Amniotic epithelial cell (primary cell): ENCODE measurements at regions not wholly inside any gene's neighbourhood (a gene's known extent, or its start where the extent isn't known, plus 50 kb on each side); places are given as distances from the start of the nearest gene placed in this dataset.

ENCODE experiments used
- DNase-seq: peaks from one replicate; pipeline ENCODE4 v3.0.0-alpha.2; 2010; ENCODE audit warnings: low read depth

DNA sequence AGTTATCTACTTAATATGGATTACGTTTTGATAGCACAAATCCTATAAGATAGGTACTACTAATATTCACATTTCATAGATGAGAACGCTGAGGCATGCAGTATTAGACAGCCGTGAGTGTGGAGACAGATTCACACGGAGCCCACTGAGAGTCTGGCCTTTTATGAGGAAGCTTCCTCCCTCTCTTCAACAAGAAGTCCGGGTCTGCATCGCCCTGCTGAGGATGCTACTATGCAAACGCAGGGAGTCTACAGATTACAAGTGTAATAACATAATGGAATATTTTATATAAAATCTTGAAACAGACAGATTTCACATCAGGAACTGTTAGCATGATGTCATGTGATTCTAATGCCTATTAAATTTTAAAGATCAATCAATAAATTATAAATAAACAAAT is 255.9 kb upstream of the GLI3 start:
- DNase-seq: peak; percentile 17

DNA sequence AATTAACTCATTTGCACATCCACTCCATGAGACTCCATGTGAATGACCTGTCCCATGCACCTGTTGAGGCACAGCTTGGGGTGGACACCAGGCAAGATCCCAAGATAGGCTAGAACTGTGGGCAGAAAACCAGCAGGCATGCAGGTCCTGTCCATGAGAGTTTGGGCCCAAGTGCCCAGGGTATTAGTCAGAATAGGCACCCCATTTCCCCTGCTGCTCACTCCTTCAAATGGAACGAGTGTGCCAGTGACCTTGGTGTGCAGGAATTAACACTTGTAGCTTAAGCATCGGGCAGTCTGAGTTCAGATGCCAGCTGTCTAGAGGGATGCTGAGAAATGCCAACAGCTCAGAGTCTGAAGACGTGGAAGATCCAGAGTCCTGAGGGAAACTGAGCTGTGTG is 254.1 kb upstream of the GLI3 start:
- no peak for DNase-seq

DNA sequence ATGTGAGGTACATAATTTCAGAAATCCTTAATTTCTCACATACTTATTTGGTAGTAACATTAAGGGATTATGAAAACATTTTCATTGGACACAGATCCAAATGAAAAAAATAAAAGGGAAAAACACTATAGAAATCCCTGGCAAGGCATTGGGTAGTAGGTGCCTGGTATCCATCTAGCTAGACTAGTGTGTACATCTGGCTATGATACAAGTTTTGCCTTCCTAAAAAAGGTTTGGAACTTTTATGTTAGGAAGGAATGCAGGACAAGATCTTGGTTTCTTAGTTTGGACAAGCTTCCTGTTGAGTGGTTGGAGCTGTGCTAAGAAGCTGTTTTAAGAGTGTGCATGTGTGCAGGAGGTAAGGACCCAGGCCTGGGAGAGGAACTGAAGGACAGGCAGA is 252.3 kb upstream of the GLI3 start:
- no peak for DNase-seq

DNA sequence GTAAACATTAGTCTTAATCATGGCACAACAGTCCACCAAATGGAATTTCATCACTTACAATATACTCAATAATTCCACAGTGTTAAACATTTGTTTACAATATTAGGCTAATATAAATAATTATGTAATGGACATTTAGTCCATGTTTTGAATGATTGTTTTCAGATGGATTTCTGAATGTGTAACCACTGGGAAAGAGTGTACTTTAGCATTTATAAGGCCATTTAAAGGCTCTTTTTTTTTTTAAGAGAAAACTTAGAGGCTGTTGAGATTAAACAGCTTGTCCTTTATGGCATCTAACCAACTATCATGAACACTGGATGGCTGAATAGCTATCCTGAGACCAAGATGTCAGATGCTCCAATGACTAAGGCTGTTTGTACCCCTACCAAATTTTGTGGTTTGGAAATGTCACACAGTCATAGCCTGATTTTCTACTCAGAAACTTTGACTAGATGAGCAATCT is 248.3 kb upstream of the GLI3 start:
- DNase-seq: no peak

DNA sequence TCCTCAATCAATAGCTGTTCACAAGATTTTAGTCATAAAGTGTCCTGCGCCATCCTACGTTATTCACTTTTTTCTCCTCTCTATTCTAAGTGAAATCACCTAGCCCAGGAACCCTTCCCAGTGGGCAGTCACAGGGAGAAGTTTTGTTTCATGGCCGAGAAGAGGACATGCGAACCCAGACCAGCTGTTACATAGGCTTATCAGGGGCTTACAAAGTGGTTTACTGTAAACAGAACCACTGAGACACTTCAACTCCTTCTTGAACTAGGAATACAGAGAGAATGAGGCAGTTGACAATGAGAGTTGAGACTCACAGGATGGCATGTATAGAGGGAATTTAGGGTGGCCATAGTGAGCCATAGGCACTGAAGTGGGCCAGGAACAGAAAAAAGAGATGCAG is 246.9 kb upstream of the GLI3 start:
- no peak for DNase-seq

DNA sequence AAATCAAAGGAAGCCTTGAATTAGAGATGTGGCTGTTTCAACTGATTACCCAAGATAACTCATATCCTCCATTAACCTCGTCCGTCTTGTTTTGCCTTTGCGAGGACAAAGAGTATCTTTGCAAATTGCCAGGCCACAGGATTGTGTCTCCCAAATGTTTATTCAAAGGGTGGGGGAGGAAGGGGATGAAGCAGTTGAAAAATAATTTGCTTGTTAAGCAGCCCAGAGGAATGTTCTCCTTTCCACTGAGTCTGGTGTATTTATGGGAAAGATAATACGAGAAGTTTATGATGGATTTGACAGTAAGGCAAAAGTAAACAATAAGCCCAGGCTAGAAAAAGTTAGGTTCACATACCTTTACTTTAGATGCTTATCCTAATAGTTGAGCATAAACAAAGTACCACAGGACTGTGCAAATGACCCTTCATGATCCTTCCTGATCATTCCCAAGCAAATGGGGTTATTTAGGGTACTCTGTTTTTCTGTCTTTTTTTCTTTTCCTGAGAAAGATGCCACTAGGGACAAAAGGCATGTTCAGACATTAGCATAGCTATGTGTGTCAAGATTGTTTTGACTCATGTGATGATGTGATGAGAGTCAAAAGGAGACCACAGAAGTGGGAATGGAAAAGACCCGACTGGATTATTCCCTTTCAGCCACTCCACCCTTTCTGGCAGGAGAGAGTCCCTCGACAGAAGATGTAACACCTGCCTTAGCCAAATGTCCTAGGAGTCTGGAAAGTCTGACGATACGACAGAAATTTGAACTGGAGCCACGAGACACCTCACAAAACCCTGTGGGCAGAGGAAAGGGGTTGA is 243.0 kb upstream of the GLI3 start:
- peak; percentile 97 for DNase-seq

DNA sequence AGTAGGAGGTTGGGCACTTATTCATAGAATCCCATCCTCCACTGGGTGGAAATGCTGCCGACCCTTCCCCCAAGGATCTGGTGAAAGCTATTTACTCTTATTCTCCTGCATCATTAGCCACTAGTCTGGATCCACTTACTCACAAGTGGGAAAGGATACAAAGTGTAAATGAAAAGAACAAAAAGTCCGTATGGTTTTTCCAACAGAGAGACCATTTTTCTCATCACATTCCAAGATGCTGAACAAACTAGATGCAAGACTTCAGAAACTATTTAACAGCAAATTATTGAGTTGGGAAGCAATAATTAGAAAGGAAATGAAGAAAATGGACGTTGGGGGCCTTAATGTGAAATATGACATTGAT is 242.4 kb upstream of the GLI3 start:
- DNase-seq: no peak

DNA sequence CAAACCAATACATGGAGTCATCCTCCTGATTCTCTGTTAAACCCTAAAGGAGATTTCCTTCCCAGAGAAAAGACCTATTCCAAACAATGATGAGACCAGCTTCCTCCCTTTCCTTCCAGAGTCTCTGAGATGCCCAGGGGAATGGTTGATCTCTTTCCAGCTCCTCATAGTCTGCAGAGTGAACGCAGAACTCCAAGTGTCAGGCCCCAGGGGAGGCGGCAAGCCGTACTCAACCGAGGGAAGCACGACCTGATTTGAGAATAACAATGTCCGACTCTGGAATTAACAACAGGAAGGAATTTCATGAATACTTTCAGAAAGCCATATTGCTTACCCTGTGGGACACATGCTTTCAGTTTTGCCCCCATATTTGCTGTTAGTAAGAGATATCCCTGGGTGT is 241.7 kb upstream of the GLI3 start:
- DNase-seq: no peak

DNA sequence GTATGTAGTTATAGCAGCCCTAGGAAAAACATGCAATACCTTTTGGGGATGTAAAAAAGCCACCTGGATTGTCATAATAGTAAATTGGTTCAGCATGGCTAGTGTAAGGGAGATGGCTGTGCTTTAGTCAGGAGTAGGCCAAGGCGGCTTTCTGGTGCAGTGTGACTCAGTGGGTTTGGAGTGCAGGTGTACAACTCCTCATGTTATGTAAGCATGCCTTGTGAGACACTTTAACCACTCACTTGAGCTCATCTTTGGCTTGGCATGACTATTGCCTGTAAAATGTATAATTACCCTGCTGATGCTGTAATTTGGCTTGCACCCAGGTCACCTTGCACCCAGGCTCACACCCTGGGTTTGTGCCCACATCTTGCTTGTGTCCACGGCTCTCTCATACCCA is 239.2 kb upstream of the GLI3 start:
- no peak for DNase-seq

DNA sequence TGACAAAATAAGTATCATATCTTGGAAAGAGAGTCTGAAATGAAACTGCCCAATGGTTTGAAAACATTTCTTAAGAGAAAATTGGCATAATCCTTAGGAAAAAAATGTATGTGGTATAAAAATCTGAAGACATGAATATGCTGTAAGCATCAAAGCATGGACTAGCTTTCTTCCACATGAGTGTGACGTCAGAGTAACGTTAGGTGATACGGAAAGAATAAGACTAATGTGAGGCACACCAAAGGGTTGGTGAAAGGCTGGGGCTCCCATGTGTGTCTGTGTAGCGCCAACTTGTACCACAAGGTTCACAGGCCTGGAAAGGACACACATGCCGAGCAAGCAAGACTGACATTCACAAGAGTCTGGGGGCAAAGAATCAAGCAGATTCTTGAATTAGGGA is 238.1 kb upstream of the GLI3 start:
- no peak for DNase-seq

DNA sequence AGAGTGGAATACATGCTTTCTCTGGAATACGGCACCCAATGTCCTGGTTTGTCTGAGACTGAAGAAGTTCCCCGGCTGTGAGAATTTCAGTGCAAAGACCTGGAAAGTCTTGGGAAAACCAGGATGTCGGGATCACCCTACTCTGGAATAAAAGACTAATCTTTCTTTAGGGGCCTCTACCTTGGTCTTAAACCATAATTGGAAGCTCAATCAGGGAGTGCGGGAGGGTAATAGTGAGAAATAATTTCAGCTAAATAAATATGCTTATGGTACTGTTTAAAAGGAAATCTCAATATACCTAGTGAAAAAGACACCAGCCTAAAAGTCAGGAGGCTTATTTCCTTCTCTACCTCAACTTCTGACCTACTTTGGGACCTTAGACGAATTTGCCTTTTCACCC is 236.1 kb upstream of the GLI3 start:
- no peak for DNase-seq

DNA sequence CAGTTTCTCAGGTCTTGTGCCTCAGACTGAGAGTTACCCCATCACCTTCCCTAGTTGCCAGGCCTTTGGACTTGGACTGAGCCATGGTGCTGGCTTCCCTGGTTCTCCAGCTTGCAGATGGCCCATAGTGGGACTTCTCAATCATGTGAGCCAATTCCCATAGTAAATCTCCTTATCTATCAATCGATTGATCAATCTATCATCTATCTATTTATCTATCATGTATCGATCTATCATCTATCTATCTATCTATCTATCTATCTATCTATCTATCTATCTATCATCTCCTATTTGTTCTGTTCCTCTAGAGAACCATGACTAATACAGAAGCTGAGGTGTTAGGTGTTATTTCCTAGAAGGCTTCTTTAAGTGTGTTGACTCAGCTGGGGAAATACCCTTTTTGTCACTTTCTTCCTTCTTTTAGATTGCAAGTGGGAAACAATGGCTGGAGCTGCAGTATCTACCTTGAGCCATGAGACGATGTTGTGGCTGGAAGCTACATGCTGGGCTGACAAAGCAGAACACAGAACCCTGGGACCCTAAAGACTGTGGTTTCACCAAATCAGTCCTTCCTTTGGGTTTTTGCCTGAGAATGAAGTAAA is 234.7 kb upstream of the GLI3 start:
- peak; percentile 23 for DNase-seq

DNA sequence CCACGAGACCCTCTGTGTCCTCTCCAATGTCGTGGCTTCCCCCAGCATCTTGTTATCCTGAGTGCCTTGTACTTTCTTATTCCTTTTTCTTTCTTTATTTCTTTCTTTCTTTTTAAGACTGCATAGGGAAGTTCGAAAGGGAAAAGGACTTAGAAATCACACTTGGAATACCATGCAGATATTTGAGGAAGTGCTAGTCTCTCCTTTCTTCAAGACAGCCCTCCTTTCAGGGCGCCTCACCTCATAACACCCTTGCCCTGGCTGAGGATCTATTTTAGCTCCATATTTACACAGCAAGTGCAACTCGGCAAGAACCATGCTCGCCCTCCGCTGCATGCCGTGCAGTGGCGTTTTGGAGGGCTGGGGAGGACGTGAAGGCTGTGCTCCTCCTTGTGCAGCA is 232.3 kb upstream of the GLI3 start:
- DNase-seq: no peak

DNA sequence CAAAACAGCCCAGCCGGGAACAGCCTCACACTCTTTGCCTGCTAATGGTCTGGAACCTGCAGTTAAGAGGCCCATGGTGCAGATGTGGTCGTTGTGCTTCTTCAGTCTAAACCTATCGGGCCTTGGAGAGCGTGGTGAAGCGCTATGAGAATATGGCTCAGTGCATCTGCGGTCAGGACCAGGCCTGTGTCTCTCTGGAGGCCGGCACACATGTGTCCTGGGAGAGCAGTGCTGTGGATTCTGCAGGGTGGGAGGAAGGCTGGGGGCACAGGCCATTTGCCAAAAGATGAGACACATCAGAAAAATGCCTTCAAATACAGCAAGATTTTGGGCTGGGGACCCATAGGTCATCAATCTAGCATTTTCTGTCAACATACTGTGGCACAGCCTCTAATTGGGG is 231.5 kb upstream of the GLI3 start:
- DNase-seq: no peak

DNA sequence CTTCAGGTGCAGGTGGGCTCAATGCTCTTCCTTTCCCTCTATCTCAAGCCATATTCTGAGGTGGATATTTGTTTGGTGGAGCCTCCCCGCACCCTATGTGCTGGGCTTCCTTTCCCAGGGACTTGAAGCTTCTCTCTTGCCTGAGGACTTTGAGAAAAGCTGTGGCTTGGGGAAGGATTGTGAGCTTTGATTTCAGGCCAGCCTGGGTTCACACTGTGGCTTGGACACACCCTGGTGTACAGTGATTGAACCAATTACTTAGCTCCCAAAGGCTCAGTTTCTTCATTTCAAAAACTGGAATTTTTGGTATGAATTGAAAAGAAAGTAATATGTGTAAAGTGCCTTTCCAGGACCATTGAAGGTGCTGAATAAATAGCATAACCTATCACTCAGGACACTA is 224.5 kb upstream of the GLI3 start:
- DNase-seq: no peak

DNA sequence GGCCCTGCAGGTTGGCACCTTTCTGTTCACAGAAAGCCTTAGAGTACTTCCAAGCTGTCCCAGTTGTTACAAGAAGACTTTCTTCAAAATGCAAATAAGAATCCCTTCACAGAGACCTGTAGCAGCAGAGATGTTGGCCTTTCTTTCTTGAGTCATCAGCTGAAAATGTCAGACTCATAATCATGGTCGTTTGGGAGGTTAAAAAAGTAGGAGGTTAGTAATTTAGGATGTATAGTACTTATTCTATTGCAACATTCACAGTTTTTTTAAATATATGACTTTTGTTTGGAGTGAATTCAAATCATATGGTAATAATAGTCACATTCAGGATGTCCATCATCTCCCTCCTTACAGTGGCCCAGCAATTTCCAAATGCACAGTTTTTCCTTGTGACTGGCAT is 223.9 kb upstream of the GLI3 start:
- DNase-seq: peak; percentile 36

DNA sequence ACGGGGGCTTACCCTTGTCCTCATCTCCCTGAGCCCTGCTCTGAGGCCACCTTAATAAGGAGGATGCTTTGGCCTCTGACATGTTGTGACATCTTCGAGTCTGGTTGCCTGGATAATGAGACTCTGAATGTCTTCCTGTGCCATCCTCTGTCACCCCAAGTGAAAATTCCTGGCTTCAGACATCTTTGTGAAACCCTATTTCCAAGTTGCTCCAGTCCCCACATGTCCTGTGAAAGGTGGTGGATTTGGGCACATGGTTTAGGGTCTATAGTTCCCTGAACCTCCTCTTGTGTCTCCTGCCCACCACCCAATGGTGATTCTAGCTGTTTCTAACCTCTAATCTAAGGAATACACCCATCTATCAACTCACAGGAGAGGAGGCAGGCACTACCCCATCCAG is 223.1 kb upstream of the GLI3 start:
- no peak for DNase-seq

DNA sequence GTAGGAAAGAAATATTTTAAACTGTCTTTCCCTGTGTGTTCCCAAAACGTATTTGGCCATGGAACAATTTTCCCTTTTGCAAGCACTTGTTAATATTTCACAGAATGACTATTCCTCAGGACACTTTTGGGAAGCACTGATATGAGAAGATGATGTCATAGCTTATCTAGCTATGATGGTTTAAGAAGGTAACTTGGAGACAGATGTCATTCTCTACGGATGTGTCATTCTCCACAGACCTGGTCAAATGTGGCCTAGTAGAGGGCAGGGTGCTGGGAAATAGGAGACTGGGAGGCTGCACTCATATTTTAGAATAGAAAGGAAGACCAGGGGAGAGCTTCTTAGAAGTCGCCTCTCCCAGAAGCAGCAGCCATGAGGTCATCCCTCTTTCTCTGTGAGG is 220.7 kb upstream of the GLI3 start:
- DNase-seq: peak; percentile 70

DNA sequence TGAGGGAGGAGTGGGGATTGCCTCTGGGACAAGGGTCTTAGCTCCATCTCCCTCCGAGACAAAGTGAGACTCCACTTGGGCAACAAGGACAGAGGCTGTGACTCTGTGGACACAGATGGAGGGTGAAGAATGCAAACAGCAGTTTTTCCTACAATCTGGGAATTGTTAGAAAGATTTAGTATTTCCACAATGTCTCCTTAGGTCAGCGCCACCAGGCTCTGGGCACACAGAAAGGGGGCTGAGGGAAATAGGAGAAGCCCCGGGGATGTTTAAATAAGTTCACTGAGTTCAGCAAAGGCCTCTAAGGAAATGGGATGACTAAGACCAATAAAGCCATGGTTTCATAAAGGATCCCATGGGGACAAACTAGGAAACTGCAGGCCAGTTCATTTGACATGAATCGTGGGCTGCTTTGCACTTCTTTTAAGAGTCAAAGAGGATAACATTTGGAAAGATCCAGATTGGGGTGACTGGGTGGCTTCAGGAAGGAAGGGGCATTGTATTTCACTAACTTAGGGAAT is 219.8 kb upstream of the GLI3 start:
- DNase-seq: no peak

DNA sequence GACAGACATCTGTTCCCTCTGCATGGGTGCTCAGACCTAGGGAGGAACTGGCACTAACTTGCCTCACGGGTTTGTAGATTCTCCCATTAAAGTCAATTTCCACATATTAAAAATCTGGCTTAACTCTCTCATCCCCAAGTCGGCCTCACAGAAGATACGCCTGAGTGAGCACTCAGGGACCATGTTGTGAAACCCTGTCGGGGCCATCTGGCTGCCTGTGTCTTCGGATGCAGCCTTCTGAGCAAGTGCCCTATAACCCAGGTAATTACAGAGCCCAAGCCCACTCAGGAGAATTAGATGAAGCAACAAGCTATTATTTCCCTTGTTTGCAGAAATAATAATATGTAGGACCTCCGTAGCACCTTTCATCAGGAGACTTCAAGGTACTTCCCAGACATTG is 219.3 kb upstream of the GLI3 start:
- DNase-seq: no peak

DNA sequence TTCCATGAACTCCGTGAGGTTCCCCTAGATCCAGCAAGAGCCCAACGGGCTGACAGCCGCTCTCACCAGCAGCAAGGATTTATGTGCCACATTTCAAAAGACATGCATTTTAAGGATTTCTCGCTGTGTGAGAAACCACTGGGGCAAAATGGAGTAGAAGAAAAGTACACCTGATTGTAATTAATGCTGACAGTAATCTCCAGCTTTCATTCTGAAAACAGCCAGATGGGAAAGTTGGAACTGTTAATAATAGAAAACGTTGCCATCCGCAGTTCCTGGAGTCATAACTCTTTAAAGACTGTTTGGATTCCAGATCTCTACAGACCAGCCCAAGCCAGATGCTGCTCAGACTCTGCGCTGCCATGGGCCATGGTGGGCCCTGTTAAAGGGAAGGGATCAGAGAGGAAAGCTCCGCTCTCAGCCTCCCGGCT is 216.9 kb upstream of the GLI3 start:
- peak; percentile 40 for DNase-seq

DNA sequence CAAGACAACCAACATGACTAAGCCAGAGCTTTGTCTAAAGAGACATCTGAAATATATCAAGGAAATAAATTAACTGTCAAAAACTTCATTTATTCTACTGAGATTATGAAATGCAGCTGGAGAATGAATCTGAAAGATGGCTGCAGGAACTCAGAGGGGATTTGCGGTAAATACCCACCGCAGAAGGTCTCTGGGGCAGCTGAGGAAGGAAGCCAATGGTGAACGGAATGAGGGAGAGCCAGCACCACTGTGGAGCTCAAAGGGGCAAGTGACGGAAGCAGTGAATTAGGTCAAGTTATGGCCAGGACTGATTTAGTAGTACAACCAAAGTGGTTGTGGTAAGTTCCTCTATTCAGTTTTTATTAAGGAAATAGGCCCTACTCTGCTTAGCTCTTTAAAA is 215.3 kb upstream of the GLI3 start:
- no peak for DNase-seq

DNA sequence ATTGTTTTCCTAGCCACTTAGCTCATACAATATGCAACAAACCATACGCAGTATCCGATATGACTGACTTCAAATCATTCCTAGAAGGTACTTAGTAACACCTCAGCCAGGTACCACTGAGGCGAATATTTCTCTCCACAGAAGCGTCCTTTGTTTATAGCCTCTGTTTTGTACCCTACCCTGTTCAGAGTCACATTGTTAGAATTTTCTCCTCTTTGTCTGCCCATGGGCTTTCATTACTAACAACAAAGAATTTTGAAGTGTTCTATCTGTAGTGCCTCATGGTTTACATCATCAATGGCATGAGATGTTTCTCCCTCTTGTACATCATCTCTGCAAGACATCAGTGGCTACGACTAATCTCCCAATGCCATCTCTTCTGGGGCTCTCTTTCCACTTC is 212.4 kb upstream of the GLI3 start:
- no peak for DNase-seq

DNA sequence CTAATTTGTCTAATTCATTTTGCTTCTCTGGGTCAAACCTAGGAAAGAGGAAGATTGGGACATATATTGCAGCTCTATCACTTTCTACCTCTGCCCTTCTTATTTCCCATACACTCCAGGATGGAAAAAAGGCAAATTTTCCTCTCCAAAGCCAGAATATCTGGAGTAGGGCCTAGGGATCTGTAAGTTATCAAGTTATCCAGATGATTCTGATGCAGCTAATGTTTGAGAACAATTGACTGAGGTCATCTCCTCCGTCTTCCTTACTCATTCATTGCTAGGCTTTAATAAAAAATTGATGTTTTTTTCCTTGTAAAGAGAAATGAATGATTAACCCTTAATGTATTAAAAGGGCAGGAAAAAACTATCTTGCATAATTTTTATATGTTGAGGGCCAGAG is 211.9 kb upstream of the GLI3 start:
- no peak for DNase-seq
